Stimulated activated CD8-positive, alpha-beta memory T cell treated with anti-CD3 and anti-CD28 coated beads, Interleukin-12 subunit alpha, Interleukin-12 subunit beta, amount 100 ng/mL, for 4 hours (primary cell): ENCODE measurements at regions not wholly inside any gene's neighbourhood (a gene's known extent, or its start where the extent isn't known, plus 50 kb on each side); places are given as distances from the start of the nearest gene placed in this dataset.

Experiments
- DNase-seq: peaks from one replicate; pipeline ENCODE4 v3.0.0-alpha.2; 2020; ENCODE audit warnings: low read depth

DNA sequence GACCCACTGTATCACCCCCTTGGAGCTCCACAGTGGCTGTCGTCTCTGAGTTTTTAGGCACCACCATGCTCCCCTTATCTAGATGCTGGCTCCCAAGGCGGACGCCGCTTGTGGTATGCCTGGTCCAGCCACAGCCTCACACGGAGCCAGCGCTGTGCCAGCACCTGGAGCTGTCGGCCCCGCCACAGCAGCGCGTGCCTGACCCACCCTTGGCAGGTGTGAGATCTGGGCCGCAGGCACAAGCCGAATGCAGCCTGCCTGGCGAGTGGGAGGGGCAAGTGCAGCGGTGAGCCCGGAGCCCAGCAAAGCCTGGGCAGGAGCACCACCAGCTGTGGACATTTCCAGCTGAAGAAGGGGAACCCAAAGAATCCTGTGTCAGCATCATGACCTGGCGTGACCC is 91.9 kb upstream of the BACE2 start:
- no peak for DNase-seq

DNA sequence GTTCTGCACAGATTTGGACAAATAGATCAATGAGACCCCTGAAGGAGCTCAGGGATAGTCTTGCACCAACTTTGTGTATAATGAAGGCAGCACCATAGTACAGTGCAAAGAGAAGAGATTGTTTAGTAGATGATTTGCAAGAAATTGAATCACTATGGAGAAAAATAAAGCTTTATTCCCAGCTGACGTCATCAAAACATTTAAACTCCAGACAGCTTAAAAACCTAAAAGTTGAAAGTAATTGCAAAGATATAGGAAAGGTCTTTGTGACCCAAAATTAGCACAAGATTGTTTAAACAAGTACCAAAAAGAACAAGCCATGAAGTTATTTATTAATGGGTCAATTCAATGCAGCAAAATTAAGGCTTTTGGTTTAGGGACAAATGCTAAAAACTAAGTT is 88.8 kb upstream of the BACE2 start:
- DNase-seq, result no peak

DNA sequence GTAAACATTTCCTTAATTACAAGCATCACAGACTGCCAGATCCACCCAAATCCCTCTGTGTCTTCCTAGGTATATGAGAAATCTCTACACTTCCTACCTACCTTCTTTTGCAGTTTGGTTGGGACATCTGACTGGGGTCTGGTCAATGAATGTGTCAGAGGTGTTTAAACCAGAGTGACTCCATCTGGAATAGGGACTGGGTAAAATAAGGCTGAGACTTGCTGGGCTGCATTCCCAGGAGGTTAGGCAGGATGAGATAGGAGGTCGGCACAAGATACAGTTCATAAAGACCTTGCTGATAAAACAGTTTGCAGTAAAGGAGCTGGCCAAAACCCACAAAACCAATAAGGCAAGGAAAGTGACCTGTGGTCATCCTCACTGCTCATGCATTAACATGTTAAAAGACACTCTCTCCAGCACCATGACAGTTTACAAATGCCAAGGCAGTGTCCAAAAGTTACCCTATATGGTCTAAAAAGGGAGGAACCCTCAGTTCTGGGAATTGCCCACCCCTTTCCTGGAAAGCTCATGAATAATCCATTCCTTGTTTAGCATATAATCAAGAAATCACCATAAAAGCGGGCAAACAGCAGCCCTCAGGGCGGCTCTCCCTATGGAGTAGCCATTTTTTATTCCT is 87.4 kb upstream of the BACE2 start:
- no peak for DNase-seq

DNA sequence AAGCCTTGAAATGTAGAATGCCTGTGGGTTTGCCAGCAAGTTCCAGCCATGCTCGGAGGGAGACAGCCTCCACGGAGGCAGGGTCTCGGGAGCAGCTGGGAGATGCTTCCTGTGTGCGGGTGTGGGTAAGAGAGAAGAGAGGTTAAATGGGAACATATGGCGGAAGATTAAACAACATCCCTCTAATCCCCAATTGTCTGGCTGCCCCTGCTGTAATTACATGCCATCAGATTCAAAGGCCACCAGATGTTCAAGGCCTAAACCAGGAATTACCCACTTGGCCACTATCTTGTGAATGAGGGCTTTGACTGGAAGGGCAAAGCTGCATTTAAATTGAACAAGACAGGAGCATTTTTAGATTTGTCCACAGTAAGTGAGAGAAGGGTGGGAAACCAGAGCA is 81.4 kb upstream of the BACE2 start:
- DNase-seq, result no peak

DNA sequence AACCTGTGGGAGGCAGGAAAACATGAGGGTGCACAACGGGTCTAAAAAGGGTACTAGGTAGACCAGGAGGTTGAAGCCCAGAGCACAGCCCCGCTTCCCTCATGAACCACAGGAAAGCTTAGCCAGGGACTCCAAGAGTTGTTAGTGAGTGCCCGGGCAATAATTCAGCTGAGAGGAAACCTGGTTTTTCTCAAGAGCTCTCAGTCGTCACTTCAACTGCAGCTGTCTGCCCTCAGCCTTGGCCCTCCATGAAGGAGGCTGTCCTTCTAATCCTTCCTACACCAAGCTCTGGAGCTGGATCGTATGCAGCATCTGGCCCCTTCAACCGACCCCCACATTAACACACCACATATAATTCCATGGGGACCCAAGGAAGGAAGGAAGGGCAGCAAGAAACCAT is 77.0 kb upstream of the BACE2 start:
- DNase-seq, result no peak

DNA sequence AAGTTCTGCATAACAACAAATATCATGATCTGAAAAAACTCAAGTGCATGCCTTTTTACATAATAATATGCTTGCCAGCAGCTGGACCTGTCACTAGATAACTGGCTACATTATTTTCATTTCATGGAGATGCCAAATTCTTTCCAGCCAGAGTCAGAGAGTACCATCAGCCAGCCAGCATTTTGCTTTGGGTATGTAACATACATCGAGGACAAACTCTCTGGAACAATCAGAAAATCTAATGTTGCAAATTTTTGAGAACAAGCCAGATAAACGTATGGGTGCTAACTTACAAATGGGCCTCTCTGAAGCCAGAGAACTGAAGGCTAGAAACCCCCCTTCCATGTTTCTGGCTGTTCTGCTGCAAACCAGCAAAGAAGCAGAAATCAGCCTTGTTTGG is 76.3 kb upstream of the BACE2 start:
- no peak for DNase-seq

DNA sequence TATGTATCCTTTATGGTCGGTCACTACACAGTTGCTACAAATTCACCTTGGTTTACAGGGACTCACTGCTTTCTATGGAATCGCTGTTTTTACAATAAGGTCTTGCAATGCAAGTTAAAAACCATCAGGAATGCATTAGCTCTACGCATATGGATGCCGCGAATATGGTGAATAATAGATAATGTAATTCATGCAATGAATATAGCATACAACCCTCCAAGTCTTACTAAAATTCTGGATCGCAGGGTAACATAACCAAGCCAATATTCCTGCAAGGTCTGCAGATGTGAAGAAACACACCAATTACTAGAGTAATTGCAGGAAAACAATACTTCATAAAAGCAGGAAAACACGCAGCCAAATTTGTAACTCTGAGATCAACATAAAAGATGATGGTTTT is 75.6 kb upstream of the BACE2 start:
- DNase-seq, result no peak

DNA sequence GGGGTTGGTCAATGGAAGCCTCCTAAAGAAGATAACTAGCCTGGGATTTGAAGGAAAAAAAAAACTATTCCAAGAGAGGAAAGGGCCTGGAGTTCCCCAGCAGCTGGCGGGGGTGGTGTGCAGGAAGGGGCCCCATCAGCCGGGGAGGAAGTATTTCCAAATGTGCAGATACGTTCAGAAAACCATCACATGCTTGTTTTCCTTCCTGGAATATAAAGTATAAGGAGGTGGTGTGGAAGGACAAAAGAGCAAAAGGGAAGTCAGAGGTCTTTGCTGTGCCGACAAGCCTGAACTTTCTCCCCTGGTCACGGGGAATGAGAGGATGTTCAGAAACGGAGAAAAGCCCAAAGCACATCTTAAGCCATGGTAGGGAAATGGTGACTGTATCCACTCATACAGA is 72.0 kb upstream of the BACE2 start:
- DNase-seq, result no peak

DNA sequence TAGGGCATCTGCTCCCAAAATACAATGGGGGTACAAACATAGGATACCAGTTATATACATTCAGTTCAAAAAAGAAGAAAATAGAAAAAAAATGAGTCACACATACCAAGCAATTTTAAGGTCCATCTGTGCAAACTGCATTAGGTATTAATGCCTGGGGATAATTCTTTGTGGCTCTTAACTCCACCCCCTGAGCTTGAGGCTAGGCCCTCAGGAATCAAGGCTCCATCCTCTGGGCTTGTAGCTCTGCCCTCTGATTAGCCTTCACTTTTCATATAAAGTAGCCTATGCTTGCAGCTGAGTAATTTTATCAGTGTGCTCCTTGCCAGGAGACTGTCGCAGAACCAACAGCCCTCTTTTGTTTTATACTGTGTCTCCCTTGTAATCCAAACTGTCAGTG is 69.9 kb upstream of the BACE2 start:
- no peak for DNase-seq

DNA sequence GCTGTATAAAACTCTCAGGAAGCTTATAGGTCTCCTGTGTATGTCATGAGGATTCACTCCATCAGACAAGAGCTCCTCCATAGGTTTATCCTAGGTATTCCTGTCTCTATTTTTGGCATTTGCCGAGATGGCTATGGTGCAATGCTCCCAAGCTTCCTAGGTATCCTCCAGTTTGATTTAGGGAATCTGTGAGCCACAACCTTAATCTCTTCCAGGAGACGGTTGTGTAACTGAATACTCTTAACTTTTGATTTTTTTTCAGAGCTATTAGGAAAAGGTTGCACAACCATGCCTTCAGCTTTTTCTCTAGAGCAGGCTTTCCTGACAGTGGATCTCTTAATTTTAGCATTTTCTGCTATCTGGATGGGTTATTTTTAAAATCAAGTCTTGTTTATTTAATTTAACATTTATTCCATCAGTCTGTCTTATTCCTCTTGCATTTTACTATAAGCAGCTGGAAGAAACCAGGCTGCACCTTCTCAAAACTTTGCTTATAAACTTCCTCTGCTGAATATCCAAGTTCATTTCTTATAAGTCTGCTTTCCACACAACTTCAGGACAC is 69.4 kb upstream of the BACE2 start:
- DNase-seq, result no peak

DNA sequence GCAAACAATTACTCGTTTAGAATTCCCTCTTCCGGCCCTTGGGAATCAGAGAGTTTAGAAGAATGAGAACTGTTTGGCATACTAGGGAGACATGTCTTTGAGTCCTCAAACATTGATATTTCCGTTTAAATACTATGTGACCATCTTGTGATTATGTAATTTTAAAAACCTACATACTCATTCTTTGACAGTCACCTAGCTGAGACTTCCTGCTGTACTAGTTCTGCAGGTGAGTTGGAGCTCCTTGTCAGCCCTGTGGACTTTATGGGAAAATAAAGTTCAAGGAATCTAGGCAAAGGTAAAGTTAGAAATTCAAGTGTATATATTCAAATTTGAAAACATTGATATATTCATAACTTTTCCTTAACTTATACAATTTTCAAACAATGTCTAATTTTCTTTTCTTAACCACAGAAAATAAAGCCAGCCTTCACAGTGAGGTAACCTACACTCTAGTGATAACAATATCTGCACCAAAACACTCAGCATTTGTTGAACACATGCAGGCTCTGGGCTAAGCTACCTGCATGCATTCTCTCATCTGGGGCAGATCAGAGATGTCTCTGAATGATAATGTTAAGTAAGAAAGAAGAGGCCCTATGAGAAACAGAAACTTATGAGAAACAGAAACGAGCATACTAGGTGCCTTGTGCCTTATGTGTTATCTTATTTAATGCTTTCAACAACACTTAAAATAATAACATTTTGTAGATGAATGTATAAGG is 67.0 kb upstream of the BACE2 start:
- DNase-seq, result no peak

DNA sequence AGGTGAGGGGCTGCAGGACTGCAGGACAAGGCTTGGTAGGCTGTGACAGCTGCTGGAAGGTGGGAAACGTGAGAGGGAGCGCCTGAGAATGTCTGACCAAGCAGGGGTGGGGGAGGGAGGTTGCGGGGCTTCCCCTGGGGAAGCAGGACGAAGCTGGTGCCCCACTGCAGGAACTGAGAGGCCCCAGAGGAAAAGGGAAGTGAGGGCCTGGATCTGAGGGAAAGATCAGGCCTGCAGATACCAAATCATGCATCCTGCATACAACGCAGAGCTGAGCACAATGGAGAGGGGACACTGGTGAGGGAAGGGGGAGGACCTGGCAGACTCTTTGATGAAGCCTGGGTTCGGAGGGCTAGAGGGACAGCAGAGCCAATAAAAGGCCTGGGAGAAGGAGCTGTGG is 65.7 kb upstream of the BACE2 start:
- no peak for DNase-seq

DNA sequence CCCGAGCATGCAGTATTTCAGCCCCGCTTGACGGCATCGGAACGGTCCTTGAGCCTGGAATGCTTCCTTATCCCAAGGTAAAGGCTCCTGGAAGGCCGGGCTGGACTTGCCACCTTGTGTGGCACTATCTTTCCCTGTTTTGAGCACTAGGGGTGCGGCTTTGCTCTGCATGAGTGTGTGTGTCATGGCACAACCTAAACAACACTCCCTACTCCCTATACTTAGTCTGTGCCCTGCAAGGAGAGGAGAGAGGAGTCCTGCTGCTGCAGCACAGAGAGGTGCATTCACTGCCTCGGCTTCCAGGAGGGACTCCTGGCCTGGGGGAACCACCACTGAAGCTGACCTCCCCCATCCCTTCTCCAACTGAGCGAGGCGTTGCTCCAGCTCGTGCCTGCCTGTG is 60.4 kb upstream of the BACE2 start:
- DNase-seq, result no peak

DNA sequence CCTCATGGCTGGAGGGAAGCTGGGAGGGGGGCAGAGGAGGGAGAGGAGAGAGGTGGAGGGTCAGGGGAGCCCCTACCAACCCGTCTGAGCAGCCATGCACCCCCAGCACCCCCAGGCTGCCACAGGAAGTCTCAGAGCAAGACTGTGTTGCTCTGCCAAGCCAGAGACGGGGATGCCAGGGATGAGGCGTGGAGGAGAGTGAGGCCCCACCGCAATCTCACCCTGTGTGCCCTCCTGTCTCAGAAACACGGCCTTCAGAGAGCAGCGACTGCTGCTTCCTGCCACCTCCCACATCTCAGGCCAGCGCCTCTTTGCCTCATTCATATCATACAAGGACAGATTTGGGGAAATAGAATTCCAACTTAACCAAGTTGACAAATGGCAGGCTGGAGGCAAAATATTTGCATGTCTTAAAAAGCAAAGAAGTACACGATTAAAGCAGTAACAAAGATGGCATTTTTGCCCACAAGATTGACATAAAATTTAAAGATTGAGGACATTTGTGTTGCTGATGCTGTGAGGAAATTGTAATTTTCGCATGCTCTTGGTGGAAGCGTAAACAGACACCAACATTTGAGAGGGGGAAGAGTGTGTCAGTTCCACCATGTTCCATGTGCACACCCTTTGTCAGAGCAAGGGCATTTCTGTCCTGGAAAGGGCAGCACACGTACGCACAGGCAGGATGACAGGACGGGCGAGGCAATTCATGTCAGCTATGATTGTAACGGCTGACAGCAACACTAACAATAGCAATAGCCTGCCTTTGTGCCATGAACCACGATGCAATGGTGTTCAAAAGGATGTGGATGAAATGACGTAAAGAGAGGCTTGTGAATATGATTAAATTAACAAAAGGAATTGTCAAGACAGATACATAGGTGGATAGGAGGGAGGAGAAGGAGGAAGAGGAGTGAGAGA is 59.0 kb upstream of the BACE2 start:
- no peak for DNase-seq

DNA sequence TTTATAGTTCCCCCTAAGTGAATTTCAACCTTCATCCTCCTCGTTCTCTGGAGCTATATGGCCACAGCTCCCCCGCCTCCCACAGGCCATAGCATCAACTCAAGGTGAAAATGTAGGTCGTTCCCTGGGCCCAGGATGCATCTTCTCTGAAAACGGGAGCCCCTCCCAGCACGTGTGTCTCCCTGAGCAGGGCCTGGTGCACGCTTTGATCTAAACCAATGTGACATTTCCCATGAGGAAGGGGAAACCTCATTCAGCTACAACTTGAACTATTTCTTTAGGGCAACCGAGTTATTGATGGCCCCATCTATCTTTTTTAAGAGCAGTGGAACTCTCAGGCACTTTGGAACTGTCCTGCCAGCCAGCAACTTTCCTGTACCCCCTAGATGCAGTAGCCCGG is 57.8 kb upstream of the BACE2 start:
- DNase-seq, result no peak

DNA sequence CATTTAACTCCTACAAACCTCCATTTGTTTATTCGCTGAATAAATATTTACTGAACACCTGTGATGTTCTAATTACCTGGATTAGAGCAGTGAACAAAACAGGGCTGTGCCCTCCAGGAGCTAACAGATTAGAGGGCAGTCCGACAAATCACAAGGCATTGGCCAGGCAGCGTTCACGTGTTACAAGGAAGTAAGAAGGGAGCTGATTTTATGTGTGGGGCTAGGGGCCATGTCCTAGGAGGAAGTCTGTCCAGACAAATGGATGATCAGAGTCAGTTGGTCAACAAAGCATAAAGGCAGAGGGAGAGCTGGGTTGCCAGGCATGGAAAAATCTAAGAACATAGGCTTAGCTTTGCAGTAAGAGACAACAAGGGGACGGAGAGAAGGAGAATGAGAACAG is 57.3 kb upstream of the BACE2 start:
- no peak for DNase-seq

DNA sequence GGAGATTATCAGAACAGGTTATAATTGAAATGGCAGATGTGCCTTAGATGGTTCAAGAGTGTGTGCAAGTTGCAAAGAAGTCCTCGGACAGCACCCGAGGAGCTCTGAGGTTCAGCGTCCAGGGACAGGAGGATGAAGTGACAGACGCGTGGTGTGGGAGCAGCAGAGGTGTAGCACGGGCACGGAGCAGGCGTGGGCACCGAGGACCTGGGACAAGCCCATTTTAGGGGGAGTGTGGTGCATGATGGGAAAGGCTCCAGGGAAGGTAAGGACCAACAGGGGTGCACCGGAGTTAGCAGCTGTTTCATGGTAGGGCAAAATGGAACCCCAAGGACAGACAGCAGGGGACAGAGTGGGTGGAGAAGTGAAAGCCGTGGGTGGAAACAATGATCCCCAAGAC is 56.3 kb upstream of the BACE2 start:
- no peak for DNase-seq

DNA sequence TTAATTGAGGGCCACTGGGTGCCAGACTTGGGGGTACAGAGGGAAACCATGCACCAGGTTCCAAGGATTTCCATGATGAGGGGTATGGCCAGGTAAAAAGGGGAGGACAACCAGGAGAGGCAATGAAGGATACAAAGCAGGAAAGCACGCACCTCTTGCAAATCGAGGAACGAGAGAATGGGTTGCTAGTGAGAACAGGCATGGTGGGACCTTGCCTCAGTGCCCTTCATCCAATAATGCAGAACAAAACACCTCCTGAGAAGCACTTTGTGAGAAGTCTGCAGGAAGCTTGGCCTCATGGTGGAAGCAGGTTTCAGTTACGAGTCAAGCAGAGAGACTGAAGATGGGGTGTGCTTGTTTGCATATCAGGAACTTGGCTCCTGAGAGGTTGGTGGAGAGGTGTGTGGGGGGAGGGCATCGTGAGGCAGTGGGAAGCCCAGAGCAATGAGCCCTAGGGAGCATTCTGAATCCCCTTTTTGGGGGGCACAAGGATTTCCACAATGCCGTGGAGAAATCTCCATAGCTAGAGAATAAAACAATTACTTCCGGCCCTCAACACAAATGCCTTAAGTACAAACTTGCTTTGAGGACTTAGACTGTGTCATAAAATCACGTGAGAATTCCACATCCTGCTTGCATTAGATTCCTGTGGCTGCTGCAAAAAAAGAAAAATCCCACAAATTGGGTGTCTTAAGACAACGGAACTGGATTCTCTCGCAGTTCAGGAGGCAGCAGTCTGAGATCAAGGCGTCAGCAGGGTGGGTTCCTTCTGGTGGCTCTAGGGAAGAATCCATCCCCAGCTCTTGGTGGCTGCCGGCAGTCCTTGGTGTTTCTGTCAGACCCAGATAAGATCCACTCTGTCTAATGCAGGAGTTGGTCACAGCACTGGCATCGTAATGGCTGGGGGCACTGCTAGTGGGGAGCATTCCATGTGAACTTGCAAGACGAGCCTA is 54.9 kb upstream of the BACE2 start:
- no peak for DNase-seq

DNA sequence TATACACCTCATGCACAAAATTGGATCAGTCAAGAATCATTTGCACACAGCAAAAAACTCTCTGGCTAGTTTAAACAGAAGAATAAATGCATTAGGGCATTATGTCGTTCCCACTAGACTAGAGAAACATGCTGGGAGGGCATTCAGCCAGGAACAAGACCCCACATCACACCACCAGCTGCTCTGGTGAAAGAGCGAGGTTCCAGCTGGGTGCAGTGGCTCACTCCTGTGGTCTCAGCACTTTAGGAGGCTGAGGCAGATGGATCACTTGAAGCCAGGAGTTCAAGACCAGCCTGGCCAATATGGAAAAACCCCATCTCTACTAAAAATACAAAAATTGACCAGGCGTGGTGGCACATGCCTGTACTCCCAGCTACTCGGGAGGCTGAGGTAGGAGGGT is 52.1 kb upstream of the BACE2 start:
- no peak for DNase-seq
